HepG2 (cell line): ENCODE measurements at regions not wholly inside any gene's neighbourhood (a gene's known extent, or its start where the extent isn't known, plus 50 kb on each side); places are given as distances from the start of the nearest gene placed in this dataset.

Experiments
- ATAC-seq: fragments of 200-7000 bp; cut with Tn5 transposase; 3 replicates; pipeline ENCODE4 v1.9.1; 2020; ENCODE audit warnings: mild to moderate bottlenecking, moderate library complexity
- BruUV-seq: library from RNA; stranded (reverse); fragments of 400-500 nt; replicated peaks from 2 replicates; lab custom pipeline; 2021; lab: Mats Ljungman, UMichigan
- CTCF ChIA-PET: fragments of 300-600 bp; formaldehyde crosslinking; extraction: SDS; loops from one replicate; lab custom pipeline; 2021; ENCODE audit warnings: low total read pairs, inconsistent platforms, low intra/inter-chr PET ratio; lab: Yijun Ruan, JAX
- POLR2A ChIA-PET: fragments of 350-600 bp; sonication (Branson Sonifier 250); formaldehyde crosslinking; loops from one replicate; lab custom pipeline; 2020; ENCODE audit warnings: antibody characterized with exemption, inconsistent platforms; lab: Yijun Ruan, JAX
- DNase-seq: peaks from one replicate; pipeline ENCODE4 v3.0.0-alpha.2; 2015; ENCODE audit warnings: low spot score
- FAIRE-seq: peaks from 3 replicates; lab custom pipeline; 2011; peaks lifted over from hg19 to GRCh38; lab: Jason Lieb, UNC
- H2AFZ ChIP-seq: one replicate; pipeline ENCODE4 v1.6.1; 2011; ENCODE audit warnings: low read length, inconsistent platforms
- H3K27ac ChIP-seq: fragments of 300-600 bp; 3 replicates; pipeline ENCODE4 v1.8.0; 2011; ENCODE audit warnings: mixed run types, mild to moderate bottlenecking, mixed read lengths, low read length, inconsistent platforms; ENCODE audit not compliant: insufficient read depth; ENCODE audit errors: extremely low read length
- H3K27me3 ChIP-seq, 2 experiments: fragments of 200-600 bp in 1 of 2; 2 replicates in 1 of 2; 3 replicates in 1 of 2; pipeline versions ENCODE4 v1.6.0 to v1.8.0; 2011; ENCODE audit warnings: low read length in 2 of 2, mild to moderate bottlenecking in 2 of 2, moderate library complexity in 2 of 2, inconsistent platforms in 1 of 2; ENCODE audit not compliant: insufficient read depth in 2 of 2, control insufficient read depth in 1 of 2
- H3K36me3 ChIP-seq, 2 experiments: fragments of 200-600 bp in 1 of 2; replicated peaks in 1 of 2; 2 replicates in 1 of 2; 3 replicates in 1 of 2; pipeline versions ENCODE4 v1.5.1 to v1.8.0; 2011; ENCODE audit warnings: low read length in 2 of 2, inconsistent platforms in 1 of 2; ENCODE audit not compliant: insufficient read depth in 2 of 2, control insufficient read depth in 1 of 2
- H3K4me1 ChIP-seq: 2 replicates; pipeline ENCODE4 v1.5.1; 2012; ENCODE audit warnings: low read length, inconsistent platforms; ENCODE audit not compliant: insufficient read depth
- H3K4me2 ChIP-seq: 2 replicates; pipeline ENCODE4 v1.6.0; 2011; ENCODE audit warnings: low read depth, low read length, inconsistent platforms
- H3K4me3 ChIP-seq, 3 experiments: fragments of 200-600 bp in 1 of 3; sonication (generic), shearing (Covaris generic) in 1 of 3; replicated peaks in 1 of 3; 2 replicates each; pipeline ENCODE4 v1.5.1; 2011 to 2016; ENCODE audit warnings: low read length in 3 of 3, inconsistent platforms in 2 of 3, low read depth in 2 of 3, mild to moderate bottlenecking in 2 of 3, control low read depth in 1 of 3, mixed read lengths in 1 of 3; ENCODE audit not compliant: insufficient read depth in 1 of 3
- H3K79me2 ChIP-seq: one replicate; pipeline ENCODE4 v1.6.1; 2011; ENCODE audit warnings: low read length, inconsistent platforms; ENCODE audit not compliant: insufficient read depth
- H3K9ac ChIP-seq: 2 replicates; pipeline ENCODE4 v1.6.0; 2011; ENCODE audit warnings: mild to moderate bottlenecking, low read depth, low read length, inconsistent platforms; ENCODE audit not compliant: insufficient read depth
- H3K9me3 ChIP-seq: 2 replicates; pipeline ENCODE4 v1.5.1; 2012; ENCODE audit warnings: mild to moderate bottlenecking, low read length
- H4K20me1 ChIP-seq: 2 replicates; pipeline ENCODE4 v1.6.0; 2011; ENCODE audit warnings: inconsistent platforms, mild to moderate bottlenecking, low read length, moderate library complexity; ENCODE audit not compliant: insufficient read depth
- ADNP ChIP-seq: sonication (generic); formaldehyde crosslinking; IDR thresholded peaks from 2 replicates; pipeline ENCODE4 v1.4.0; 2020; ENCODE audit warnings: missing genetic modification reagents
- ARID3A ChIP-seq: IDR thresholded peaks from 2 replicates; pipeline ENCODE4 v1.6.1; 2012; ENCODE audit warnings: low read depth, low read length, improper control_type of control experiment
- CEBPB ChIP-seq: IDR thresholded peaks from 2 replicates; pipeline ENCODE4 v1.6.1; 2011; ENCODE audit warnings: low read depth, low read length, improper control_type of control experiment, borderline replicate concordance
- DR1 ChIP-seq: sonication (generic); formaldehyde crosslinking; IDR thresholded peaks from 2 replicates; pipeline ENCODE4 v1.8.0; 2021; ENCODE audit warnings: mild to moderate bottlenecking, missing genetic modification reagents, inconsistent platforms
- GZF1 ChIP-seq: sonication (generic); formaldehyde crosslinking; IDR thresholded peaks from 2 replicates; pipeline ENCODE4 v1.5.1; 2020; ENCODE audit warnings: mild to moderate bottlenecking, missing genetic modification reagents
- KDM2A ChIP-seq: sonication (generic); formaldehyde crosslinking; IDR thresholded peaks from 2 replicates; pipeline ENCODE4 v1.4.0; 2020; ENCODE audit warnings: low read depth, missing genetic modification reagents, borderline replicate concordance
- MTA3 ChIP-seq: sonication (generic); formaldehyde crosslinking; IDR thresholded peaks from 2 replicates; pipeline ENCODE4 v1.4.0; 2020; ENCODE audit warnings: missing genetic modification reagents
- PHF21A ChIP-seq: sonication (generic); formaldehyde crosslinking; IDR thresholded peaks from 2 replicates; pipeline ENCODE4 v1.5.0; 2020; ENCODE audit warnings: mild to moderate bottlenecking, missing genetic modification reagents
- RNF2 ChIP-seq: fragments of 450-650 bp; conservative IDR thresholded peaks from 2 replicates; pipeline ENCODE4 v1.6.1; 2016; ENCODE audit warnings: low read depth
- STAT5B ChIP-seq: sonication (generic); formaldehyde crosslinking; IDR thresholded peaks from 2 replicates; pipeline ENCODE4 v1.4.0; 2020; ENCODE audit warnings: missing genetic modification reagents
- SUZ12 ChIP-seq: fragments of 150-350 bp; IDR thresholded peaks from 2 replicates; pipeline ENCODE4 v1.6.1; 2014; ENCODE audit warnings: low read depth, low read length
- ZFP1 ChIP-seq: IDR thresholded peaks from 2 replicates; pipeline ENCODE4 v1.6.1; 2016
- ZKSCAN5 ChIP-seq: sonication (generic); formaldehyde crosslinking; IDR thresholded peaks from 2 replicates; pipeline ENCODE4 v1.5.1; 2020; ENCODE audit warnings: mild to moderate bottlenecking, missing genetic modification reagents
- ZNF224 ChIP-seq: sonication (generic); formaldehyde crosslinking; IDR thresholded peaks from 2 replicates; pipeline ENCODE4 v1.5.0; 2020; ENCODE audit warnings: mild to moderate bottlenecking, missing genetic modification reagents
- ZNF30 ChIP-seq: sonication (generic); formaldehyde crosslinking; IDR thresholded peaks from 2 replicates; pipeline ENCODE4 v1.5.0; 2020; ENCODE audit warnings: mild to moderate bottlenecking, missing genetic modification reagents
- ZNF75D ChIP-seq: sonication (generic); formaldehyde crosslinking; IDR thresholded peaks from 2 replicates; pipeline ENCODE4 v1.8.1; 2023; ENCODE audit warnings: missing genetic modification reagents, mild to moderate bottlenecking, borderline replicate concordance
- whole genome bisulfite sequencing: methylation state at CpG from one replicate; pipeline ENCODE4 v1.1.6; 2017; ENCODE audit warnings: low lambda C conversion rate; 5-methylcytosine and 5-hydroxymethylcytosine counted together
- in situ Hi-C: cut with HindIII; loops from 2 replicates; pipeline ENCODE4 v1.10.0; 2017; ENCODE audit warnings: low pct_unique_long_range_greater_than_20kb; ENCODE audit not compliant: extremely low pct_ligation_motif_present
- intact Hi-C: fragments of 100-400 bp; cut with micrococcal nuclease; formaldehyde crosslinking; loops from one replicate; pipeline ENCODE4 v1.10.0; 2022; ENCODE audit not compliant: unreplicated experiment
- TF ChIP-seq, protein P1 (sequence below): IDR thresholded peaks from 2 replicates; pipeline ENCODE4 v1.6.1; 2016; ENCODE audit warnings: control low read depth
- TF ChIP-seq, protein P2 (sequence below): sonication (generic); formaldehyde crosslinking; IDR thresholded peaks from 2 replicates; pipeline ENCODE4 v1.5.0; 2020; ENCODE audit warnings: missing genetic modification reagents
- TF ChIP-seq, protein P3 (sequence below): sonication (generic); formaldehyde crosslinking; IDR thresholded peaks from 2 replicates; pipeline ENCODE4 v1.9.0; 2021; ENCODE audit warnings: missing genetic modification reagents, borderline replicate concordance

DNA sequence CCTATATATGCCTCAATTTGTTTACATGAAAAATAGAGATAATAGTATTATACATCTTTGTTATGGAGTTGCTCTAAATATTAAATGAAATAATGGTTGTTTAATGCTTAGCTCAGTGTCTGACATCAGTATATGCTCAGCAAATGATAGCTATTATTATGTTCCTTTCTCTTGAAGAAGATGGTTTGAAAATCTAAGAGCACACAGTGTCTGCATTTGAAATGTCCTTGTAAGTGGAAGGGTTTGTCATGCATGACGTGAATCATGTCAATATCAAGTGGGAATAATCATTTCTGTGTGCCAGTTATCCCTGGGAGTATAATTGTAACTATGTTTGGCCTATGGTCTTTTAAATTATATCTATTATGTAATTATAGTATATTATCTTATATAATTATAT, 377.5 kb upstream of the SORCS1 start (continued):
- TF ChIP-seq GZF1 (CRISPR knock-in tag) (no peak), ZKSCAN5 (no peak), ZNF224 (CRISPR knock-in tag) (no peak), DR1 (CRISPR knock-in tag) (no peak)
- TF ChIP-seq, protein P1, sequence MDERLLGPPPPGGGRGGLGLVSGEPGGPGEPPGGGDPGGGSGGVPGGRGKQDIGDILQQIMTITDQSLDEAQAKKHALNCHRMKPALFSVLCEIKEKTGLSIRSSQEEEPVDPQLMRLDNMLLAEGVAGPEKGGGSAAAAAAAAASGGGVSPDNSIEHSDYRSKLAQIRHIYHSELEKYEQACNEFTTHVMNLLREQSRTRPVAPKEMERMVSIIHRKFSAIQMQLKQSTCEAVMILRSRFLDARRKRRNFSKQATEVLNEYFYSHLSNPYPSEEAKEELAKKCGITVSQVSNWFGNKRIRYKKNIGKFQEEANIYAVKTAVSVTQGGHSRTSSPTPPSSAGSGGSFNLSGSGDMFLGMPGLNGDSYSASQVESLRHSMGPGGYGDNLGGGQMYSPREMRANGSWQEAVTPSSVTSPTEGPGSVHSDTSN (CRISPR knock-in tag) = no peak

DNA sequence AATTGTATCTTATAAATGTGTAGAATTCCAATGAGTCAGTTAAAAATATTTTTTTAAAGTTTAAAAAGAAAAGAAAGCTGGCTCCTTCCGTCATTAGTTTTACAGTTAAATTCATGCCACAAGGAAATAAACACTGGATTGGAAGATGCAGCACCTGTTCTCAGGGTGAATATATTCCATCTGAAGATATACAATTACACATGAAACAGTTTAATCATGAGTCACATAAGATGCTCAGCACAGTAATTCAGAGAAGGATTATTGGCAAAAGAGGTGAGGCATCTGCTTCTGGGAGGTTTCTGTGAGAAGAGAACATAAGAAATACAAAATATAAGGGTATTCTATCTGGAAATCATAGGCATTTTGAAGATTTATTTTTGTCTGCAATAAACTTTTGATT, 376.5 kb upstream of the SORCS1 start:
- CTCF ChIA-PET = no interaction called here
- no peak for ATAC-seq
- no peaks in the 10 kb centered on the region for H3K36me3 ChIP-seq
- in situ Hi-C loops = no loop called here
- no peak for DNase-seq
- H3K27me3 ChIP-seq = no peaks in the 10 kb centered on the region
- intact Hi-C loops = no loop called here
- no peak overlapping the region for H3K9ac ChIP-seq
- WGBS = 3% methylated on average over 1 of the region's 1 CpG
- POLR2A ChIA-PET = no interaction called here
- H4K20me1 ChIP-seq = no peaks in the 10 kb centered on the region
- H3K4me3 ChIP-seq = no peak overlapping the region
- no TSS peak for BruUV-seq
- H3K9me3 ChIP-seq = peaks cover 90% of the 10 kb centered on the region
- H3K79me2 ChIP-seq = no peaks in the 10 kb centered on the region
- H3K27ac ChIP-seq = no peak overlapping the region
- no peaks in the 10 kb centered on the region for H3K4me1 ChIP-seq
- FAIRE-seq = no peak
- no peak overlapping the region for H3K4me2 ChIP-seq
- no peak overlapping the region for H2AFZ ChIP-seq
- TF ChIP-seq PHF21A (CRISPR knock-in tag) (no peak), CEBPB (no peak), RNF2 (no peak), ADNP (CRISPR knock-in tag) (no peak), KDM2A (CRISPR knock-in tag) (no peak), ARID3A (no peak), STAT5B (CRISPR knock-in tag) (no peak), ZNF75D (CRISPR knock-in tag) (no peak), MTA3 (CRISPR knock-in tag) (no peak), ZNF30 (CRISPR knock-in tag) (no peak), ZFP1 (CRISPR knock-in tag) (no peak), SUZ12 (no peak)
- TF ChIP-seq, protein P2, sequence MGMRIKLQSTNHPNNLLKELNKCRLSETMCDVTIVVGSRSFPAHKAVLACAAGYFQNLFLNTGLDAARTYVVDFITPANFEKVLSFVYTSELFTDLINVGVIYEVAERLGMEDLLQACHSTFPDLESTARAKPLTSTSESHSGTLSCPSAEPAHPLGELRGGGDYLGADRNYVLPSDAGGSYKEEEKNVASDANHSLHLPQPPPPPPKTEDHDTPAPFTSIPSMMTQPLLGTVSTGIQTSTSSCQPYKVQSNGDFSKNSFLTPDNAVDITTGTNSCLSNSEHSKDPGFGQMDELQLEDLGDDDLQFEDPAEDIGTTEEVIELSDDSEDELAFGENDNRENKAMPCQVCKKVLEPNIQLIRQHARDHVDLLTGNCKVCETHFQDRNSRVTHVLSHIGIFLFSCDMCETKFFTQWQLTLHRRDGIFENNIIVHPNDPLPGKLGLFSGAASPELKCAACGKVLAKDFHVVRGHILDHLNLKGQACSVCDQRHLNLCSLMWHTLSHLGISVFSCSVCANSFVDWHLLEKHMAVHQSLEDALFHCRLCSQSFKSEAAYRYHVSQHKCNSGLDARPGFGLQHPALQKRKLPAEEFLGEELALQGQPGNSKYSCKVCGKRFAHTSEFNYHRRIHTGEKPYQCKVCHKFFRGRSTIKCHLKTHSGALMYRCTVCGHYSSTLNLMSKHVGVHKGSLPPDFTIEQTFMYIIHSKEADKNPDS (CRISPR knock-in tag) = no peak
- TF ChIP-seq, protein P3, sequence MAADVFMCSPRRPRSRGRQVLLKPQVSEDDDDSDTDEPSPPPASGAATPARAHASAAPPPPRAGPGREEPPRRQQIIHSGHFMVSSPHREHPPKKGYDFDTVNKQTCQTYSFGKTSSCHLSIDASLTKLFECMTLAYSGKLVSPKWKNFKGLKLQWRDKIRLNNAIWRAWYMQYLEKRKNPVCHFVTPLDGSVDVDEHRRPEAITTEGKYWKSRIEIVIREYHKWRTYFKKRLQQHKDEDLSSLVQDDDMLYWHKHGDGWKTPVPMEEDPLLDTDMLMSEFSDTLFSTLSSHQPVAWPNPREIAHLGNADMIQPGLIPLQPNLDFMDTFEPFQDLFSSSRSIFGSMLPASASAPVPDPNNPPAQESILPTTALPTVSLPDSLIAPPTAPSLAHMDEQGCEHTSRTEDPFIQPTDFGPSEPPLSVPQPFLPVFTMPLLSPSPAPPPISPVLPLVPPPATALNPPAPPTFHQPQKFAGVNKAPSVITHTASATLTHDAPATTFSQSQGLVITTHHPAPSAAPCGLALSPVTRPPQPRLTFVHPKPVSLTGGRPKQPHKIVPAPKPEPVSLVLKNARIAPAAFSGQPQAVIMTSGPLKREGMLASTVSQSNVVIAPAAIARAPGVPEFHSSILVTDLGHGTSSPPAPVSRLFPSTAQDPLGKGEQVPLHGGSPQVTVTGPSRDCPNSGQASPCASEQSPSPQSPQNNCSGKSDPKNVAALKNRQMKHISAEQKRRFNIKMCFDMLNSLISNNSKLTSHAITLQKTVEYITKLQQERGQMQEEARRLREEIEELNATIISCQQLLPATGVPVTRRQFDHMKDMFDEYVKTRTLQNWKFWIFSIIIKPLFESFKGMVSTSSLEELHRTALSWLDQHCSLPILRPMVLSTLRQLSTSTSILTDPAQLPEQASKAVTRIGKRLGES (CRISPR knock-in tag) = no peak
